HEK293T (cell line): ENCODE measurements at regions not wholly inside any gene's neighbourhood (a gene's known extent, or its start where the extent isn't known, plus 50 kb on each side); places are given as distances from the start of the nearest gene placed in this dataset.

Source experiments
- CTCF ChIA-PET: fragments of 350-600 bp; formaldehyde crosslinking; extraction: SDS; loops from one replicate; lab custom pipeline; 2021; ENCODE audit warnings: antibody characterized with exemption, inconsistent platforms; lab: Yijun Ruan, JAX
- POLR2A ChIA-PET: fragments of 350-600 bp; formaldehyde crosslinking; extraction: SDS; loops from one replicate; lab custom pipeline; 2020; ENCODE audit warnings: antibody characterized with exemption, inconsistent platforms; lab: Yijun Ruan, JAX
- DNase-seq: peaks from one replicate; pipeline ENCODE4 v3.0.0; 2012; ENCODE audit warnings: mixed read lengths; ENCODE audit errors: extremely low spot score
- ARNT ChIP-seq: fragments of 450-650 bp; IDR thresholded peaks from 2 replicates; pipeline ENCODE4 v1.6.1; 2017; ENCODE audit warnings: mild to moderate bottlenecking
- BHLHE40 ChIP-seq: fragments of 450-650 bp; IDR thresholded peaks from 2 replicates; pipeline ENCODE4 v1.6.1; 2016; ENCODE audit warnings: mild to moderate bottlenecking, moderate library complexity, borderline replicate concordance
- CTBP1 ChIP-seq: fragments of 450-650 bp; IDR thresholded peaks from 2 replicates; pipeline ENCODE4 v1.6.1; 2016; ENCODE audit warnings: borderline replicate concordance
- ELF4 ChIP-seq: fragments of 450-650 bp; IDR thresholded peaks from 2 replicates; pipeline ENCODE4 v1.6.1; 2017; ENCODE audit warnings: antibody characterized with exemption
- FOXA1 ChIP-seq: fragments of 450-650 bp; IDR thresholded peaks from 2 replicates; pipeline ENCODE4 v1.6.1; 2016; ENCODE audit warnings: mild to moderate bottlenecking
- FOXK2 ChIP-seq: fragments of 450-650 bp; IDR thresholded peaks from 2 replicates; pipeline ENCODE4 v1.6.1; 2016; ENCODE audit warnings: mild to moderate bottlenecking
- FOXM1 ChIP-seq: fragments of 450-650 bp; IDR thresholded peaks from 2 replicates; pipeline ENCODE4 v1.6.1; 2017; ENCODE audit warnings: mild to moderate bottlenecking, borderline replicate concordance
- HDGF ChIP-seq: fragments of 450-650 bp; IDR thresholded peaks from 2 replicates; pipeline ENCODE4 v1.6.1; 2017; ENCODE audit warnings: antibody characterized with exemption, borderline replicate concordance
- L3MBTL2 ChIP-seq: fragments of 450-650 bp; conservative IDR thresholded peaks from 2 replicates; pipeline ENCODE4 v1.6.1; 2016; ENCODE audit warnings: mild to moderate bottlenecking
- LEF1 ChIP-seq: fragments of 450-650 bp; IDR thresholded peaks from 2 replicates; pipeline ENCODE4 v1.6.1; 2017; ENCODE audit warnings: mild to moderate bottlenecking, borderline replicate concordance
- NFRKB ChIP-seq: fragments of 450-650 bp; IDR thresholded peaks from 2 replicates; pipeline ENCODE4 v1.6.1; 2016; ENCODE audit warnings: mild to moderate bottlenecking, moderate library complexity
- SP1 ChIP-seq: fragments of 450-650 bp; IDR thresholded peaks from 2 replicates; pipeline ENCODE4 v1.6.1; 2017
- SUZ12 ChIP-seq: fragments of 450-650 bp; IDR thresholded peaks from 2 replicates; pipeline ENCODE4 v1.6.1; 2016; ENCODE audit warnings: mild to moderate bottlenecking
- TARDBP ChIP-seq: fragments of 450-650 bp; IDR thresholded peaks from 2 replicates; pipeline ENCODE4 v1.6.1; 2016
- ZNF384 ChIP-seq: fragments of 450-650 bp; IDR thresholded peaks from 2 replicates; pipeline ENCODE4 v1.6.1; 2016
- TF ChIP-seq, protein P1 (sequence below): fragments of 450-650 bp; IDR thresholded peaks from 2 replicates; pipeline ENCODE4 v1.6.1; 2016

GRCh38 chr13:85031771-85032170, 767.4 kb downstream of the SLITRK6 start:
- TF ChIP-seq ELF4 (no peak), FOXK2 (no peak), HDGF (no peak), ZNF384 (no peak), ARNT (no peak), FOXA1 (no peak)
- DNase-seq = no peak
- CTCF ChIA-PET = no interaction called here
- POLR2A ChIA-PET = no interaction called here

GRCh38 chr13:85028035-85028434, 771.2 kb downstream of the SLITRK6 start:
- ChIA-PET CTCF (interaction anchor here (0.8 kb wide), 1 partner anchor 58 kb away, joined by 3 read pairs; no protein-coding TSS in a partner anchor), POLR2A (no interaction called here)
- TF ChIP-seq CTBP1 (no peak), L3MBTL2 (no peak), ARNT (no peak), ELF4 (no peak), HDGF (no peak), NFRKB (no peak), LEF1 (no peak), TARDBP (no peak), FOXA1 (no peak), FOXK2 (no peak), ZNF384 (no peak), FOXM1 (no peak), SUZ12 (no peak), BHLHE40 (no peak), SP1 (no peak)
- TF ChIP-seq, protein P1, sequence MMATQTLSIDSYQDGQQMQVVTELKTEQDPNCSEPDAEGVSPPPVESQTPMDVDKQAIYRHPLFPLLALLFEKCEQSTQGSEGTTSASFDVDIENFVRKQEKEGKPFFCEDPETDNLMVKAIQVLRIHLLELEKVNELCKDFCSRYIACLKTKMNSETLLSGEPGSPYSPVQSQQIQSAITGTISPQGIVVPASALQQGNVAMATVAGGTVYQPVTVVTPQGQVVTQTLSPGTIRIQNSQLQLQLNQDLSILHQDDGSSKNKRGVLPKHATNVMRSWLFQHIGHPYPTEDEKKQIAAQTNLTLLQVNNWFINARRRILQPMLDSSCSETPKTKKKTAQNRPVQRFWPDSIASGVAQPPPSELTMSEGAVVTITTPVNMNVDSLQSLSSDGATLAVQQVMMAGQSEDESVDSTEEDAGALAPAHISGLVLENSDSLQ = no peak
- DNase-seq = no peak

GRCh38 chr13:85019121-85019520, 780.1 kb downstream of the SLITRK6 start:
- TF ChIP-seq SUZ12 (no peak), FOXA1 (no peak), TARDBP (no peak)
- DNase-seq = no peak
- CTCF ChIA-PET = no interaction called here
- POLR2A ChIA-PET = no interaction called here

DNA sequence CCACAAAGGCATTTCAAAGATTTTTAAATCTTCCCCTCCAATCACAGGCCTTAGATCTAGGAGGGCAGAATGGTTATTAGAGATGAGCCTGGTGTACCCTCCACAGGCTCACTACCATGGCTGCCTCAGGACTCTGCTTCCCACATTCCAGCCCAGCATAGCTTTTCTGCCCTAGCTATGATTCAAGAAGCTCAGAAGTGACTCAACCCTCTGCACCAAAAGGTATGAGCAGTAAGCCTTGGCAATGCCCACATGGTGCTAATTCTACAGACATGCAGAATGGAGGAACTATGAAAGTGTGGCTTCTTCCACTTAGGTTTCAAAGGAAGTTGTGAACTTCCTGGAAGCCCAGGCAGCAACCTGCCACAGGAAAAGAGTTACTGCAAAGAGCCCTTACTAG, 786.2 kb downstream of the SLITRK6 start:
- ChIA-PET POLR2A (no interaction called here), CTCF (no interaction called here)
- TF ChIP-seq L3MBTL2 (no peak), ARNT (no peak), SP1 (no peak), BHLHE40 (no peak), ZNF384 (no peak), FOXA1 (no peak), TARDBP (no peak), SUZ12 (no peak), HDGF (no peak), CTBP1 (no peak), NFRKB (no peak), ELF4 (no peak), FOXM1 (no peak), LEF1 (no peak), FOXK2 (no peak)
- TF ChIP-seq, protein P1 = no peak
- DNase-seq = no peak

DNA sequence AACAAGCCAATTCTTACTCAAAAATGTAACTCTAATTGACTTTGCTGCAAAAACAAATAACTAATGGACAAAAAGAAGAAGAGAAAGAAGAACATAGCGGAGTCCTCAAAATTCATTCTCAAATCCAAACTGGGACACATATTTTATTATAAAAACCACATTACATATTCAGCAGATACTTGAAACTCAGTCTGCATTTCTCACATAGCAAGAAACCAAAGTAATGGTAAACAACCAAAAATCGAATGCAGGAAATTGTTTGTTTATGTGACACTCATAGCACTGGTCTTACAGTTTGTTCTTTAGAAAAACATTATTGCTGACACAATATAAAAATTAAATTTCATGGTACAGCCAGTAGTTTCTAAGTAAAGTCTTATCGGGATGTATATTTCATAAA, 789.8 kb downstream of the SLITRK6 start:
- TF ChIP-seq SP1 (no peak), CTBP1 (no peak), FOXK2 (no peak), FOXA1 (no peak), FOXM1 (no peak), ARNT (no peak), LEF1 (no peak), SUZ12 (no peak), L3MBTL2 (no peak), HDGF (no peak), ZNF384 (no peak)
- TF ChIP-seq, protein P1 = no peak
- ChIA-PET POLR2A (no interaction called here), CTCF (no interaction called here)
- DNase-seq = no peak

DNA sequence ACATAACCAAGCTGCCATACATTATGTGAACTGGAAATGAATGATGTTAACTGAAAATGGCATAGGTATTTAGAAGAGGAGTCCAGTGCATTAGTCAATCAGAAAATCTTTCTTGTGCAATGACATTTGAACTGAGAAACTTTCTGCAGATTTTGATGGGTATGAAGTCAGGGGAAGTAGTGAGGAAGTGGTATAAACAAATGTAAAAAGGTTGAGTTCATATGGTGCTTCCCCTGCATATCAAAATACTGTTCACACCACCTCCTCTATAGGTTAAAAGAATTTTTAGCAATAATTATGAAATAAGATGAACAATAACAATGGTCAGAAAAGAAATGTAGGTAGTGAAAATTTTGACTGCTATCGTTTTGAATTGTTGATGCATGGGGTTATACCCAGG, 800.0 kb downstream of the SLITRK6 start:
- CTCF ChIA-PET = no interaction called here
- POLR2A ChIA-PET = no interaction called here
- no peak for DNase-seq
- TF ChIP-seq ZNF384 (no peak), BHLHE40 (no peak), CTBP1 (no peak), TARDBP (no peak), NFRKB (no peak), ELF4 (no peak), FOXK2 (no peak), FOXA1 (no peak), HDGF (no peak), SP1 (no peak), FOXM1 (no peak)

DNA sequence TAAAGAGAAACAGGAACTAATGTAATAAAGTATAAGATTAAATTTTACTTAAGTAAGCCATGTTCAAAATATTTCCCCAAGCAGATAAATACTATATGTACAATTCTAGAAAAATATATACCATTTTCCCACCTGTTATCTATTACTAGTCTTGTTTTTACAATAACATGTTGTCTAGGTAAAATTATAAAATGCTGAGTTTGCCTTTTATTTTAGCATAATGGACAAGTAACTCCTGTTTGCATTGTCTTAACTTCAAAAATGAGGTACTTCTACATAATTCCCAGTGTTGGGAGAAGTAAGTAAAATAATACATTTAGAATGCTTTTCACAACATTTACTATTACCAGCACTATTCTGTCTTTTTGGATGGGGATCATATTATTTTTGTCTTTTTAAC, 800.5 kb downstream of the SLITRK6 start:
- DNase-seq = no peak
- CTCF ChIA-PET = no interaction called here
- POLR2A ChIA-PET = no interaction called here
- TF ChIP-seq NFRKB (no peak), LEF1 (no peak), L3MBTL2 (no peak), SP1 (no peak), ARNT (no peak), ELF4 (no peak), TARDBP (no peak), FOXK2 (no peak), CTBP1 (no peak), FOXM1 (no peak), BHLHE40 (no peak), FOXA1 (no peak), HDGF (no peak), ZNF384 (no peak), SUZ12 (no peak)
- TF ChIP-seq, protein P1 = no peak
